ENCODE measurements at regions not wholly inside any gene's neighbourhood (a gene's known extent, or its start where the extent isn't known, plus 50 kb on each side); places are given as distances from the start of the nearest gene placed in this dataset.

- no peak overlapping the region for H3K9ac ChIP-seq (ENCODE audit: low read length)
- H3K9me2 ChIP-seq (replicated peaks; ENCODE audit: low read length) = no peaks in the 10 kb centered on the region
- H2AFZ ChIP-seq (ENCODE audit: low read length) = no peak overlapping the region
- ATAC-seq (no peak), DNase-seq (no peak)
- H3K4me2 ChIP-seq (ENCODE audit: low read length) = no peak overlapping the region
- ChIA-PET CTCF (interaction anchor here (0.6 kb wide), 1 partner anchor 338 kb away, joined by 3 read pairs; no protein-coding TSS in a partner anchor), POLR2A (ENCODE audit: unreplicated experiment) (no interaction called here)
- H3K27ac ChIP-seq (ENCODE audit: low read length) = no peak overlapping the region
- H3K79me2 ChIP-seq (ENCODE audit: low read length) = no peaks in the 10 kb centered on the region
- H4K20me1 ChIP-seq (ENCODE audit: low read length) = no peaks in the 10 kb centered on the region
- H3K4me3 ChIP-seq (ENCODE audit: low read length) = no peak overlapping the region
- no peaks in the 10 kb centered on the region for H3F3A ChIP-seq (ENCODE audit: low read length, unreplicated experiment)
- no peaks in the 10 kb centered on the region for H3K9me3 ChIP-seq (ENCODE audit: low read length)
- H3K27me3 ChIP-seq (ENCODE audit: low read length) = peaks cover 52% of the 10 kb centered on the region
- no peaks in the 10 kb centered on the region for H3K36me3 ChIP-seq (ENCODE audit: low read depth, low read length)
- intact Hi-C loops (cut with micrococcal nuclease) = no loop called here
- H3K4me1 ChIP-seq (ENCODE audit: insufficient read depth, low read length) = peaks cover 7% of the 10 kb centered on the region; the same call in 1 of the 2 replicates
- TF ChIP-seq EZH2phosphoT487 (IDR thresholded peaks at IDR 0.05; ENCODE audit: borderline replicate concordance, low read length) = no peak
- no peak for TF ChIP-seq EZH2 (IDR thresholded peaks at IDR 0.05; ENCODE audit: low read length, unreplicated experiment)
- no peak for TF ChIP-seq CTCF (conservative IDR thresholded peaks at IDR 0.05; ENCODE audit: low read depth, low read length)
- no TSS peak for BruUV-seq (replicated peaks)
Observed at GRCh38 chr1:230569201-230569600, 73.1 kb upstream of the COG2 start.

GRCh38 chr1:230568676-230569075, 73.6 kb upstream of the COG2 start:
- H3K27ac ChIP-seq (ENCODE audit: low read length) = no peak overlapping the region
- ChIA-PET CTCF (interaction anchor here (0.6 kb wide), 1 partner anchor 338 kb away, joined by 3 read pairs; no protein-coding TSS in a partner anchor), POLR2A (ENCODE audit: unreplicated experiment) (no interaction called here)
- no peak overlapping the region for H3K9ac ChIP-seq (ENCODE audit: low read length)
- no peaks in the 10 kb centered on the region for H3K36me3 ChIP-seq (ENCODE audit: low read depth, low read length)
- DNase-seq (peak; percentile 48), ATAC-seq (peak; percentile 41)
- H3F3A ChIP-seq (ENCODE audit: low read length, unreplicated experiment) = no peaks in the 10 kb centered on the region
- peaks cover 7% of the 10 kb centered on the region; the same call in 1 of the 2 replicates for H3K4me1 ChIP-seq (ENCODE audit: insufficient read depth, low read length)
- H3K4me2 ChIP-seq (ENCODE audit: low read length) = peak overlapping the region; percentile 30; the same call in 1 of the 2 replicates
- H3K79me2 ChIP-seq (ENCODE audit: low read length) = no peaks in the 10 kb centered on the region
- no peaks in the 10 kb centered on the region for H3K9me3 ChIP-seq (ENCODE audit: low read length)
- peaks cover 52% of the 10 kb centered on the region for H3K27me3 ChIP-seq (ENCODE audit: low read length)
- H4K20me1 ChIP-seq (ENCODE audit: low read length) = no peaks in the 10 kb centered on the region
- H2AFZ ChIP-seq (ENCODE audit: low read length) = no peak overlapping the region
- no peaks in the 10 kb centered on the region for H3K9me2 ChIP-seq (replicated peaks; ENCODE audit: low read length)
- no peak overlapping the region for H3K4me3 ChIP-seq (ENCODE audit: low read length)
- no peak for TF ChIP-seq EZH2phosphoT487 (IDR thresholded peaks at IDR 0.05; ENCODE audit: borderline replicate concordance, low read length)
- TF ChIP-seq EZH2 (IDR thresholded peaks at IDR 0.05; ENCODE audit: low read length, unreplicated experiment) = no peak
- TF ChIP-seq CTCF (conservative IDR thresholded peaks at IDR 0.05; ENCODE audit: low read depth, low read length) = no peak
- no TSS peak for BruUV-seq (replicated peaks)
- intact Hi-C loops (cut with micrococcal nuclease) = no loop called here

- Histone ChIP-seq H3K27me3 (ENCODE audit: low read length) (peaks cover 57% of the 10 kb centered on the region), H3K27ac (ENCODE audit: low read length) (no peak overlapping the region), H3K9me2 (replicated peaks; ENCODE audit: low read length) (no peaks in the 10 kb centered on the region), H3K4me3 (ENCODE audit: low read length) (no peak overlapping the region), H3K36me3 (ENCODE audit: low read depth, low read length) (no peaks in the 10 kb centered on the region), H3K9me3 (ENCODE audit: low read length) (no peaks in the 10 kb centered on the region), H3K4me1 (ENCODE audit: insufficient read depth, low read length) (peaks cover 7% of the 10 kb centered on the region; the same call in 1 of the 2 replicates), H4K20me1 (ENCODE audit: low read length) (no peaks in the 10 kb centered on the region), H3F3A (ENCODE audit: low read length, unreplicated experiment) (no peaks in the 10 kb centered on the region), H3K4me2 (ENCODE audit: low read length) (peak overlapping the region; percentile 30), H3K79me2 (ENCODE audit: low read length) (no peaks in the 10 kb centered on the region), H3K9ac (ENCODE audit: low read length) (no peak overlapping the region), H2AFZ (ENCODE audit: low read length) (no peak overlapping the region)
- ATAC-seq (peak; percentile 86), DNase-seq (peak; percentile 67)
- no peak for TF ChIP-seq EZH2phosphoT487 (IDR thresholded peaks at IDR 0.05; ENCODE audit: borderline replicate concordance, low read length)
- peak; percentile 66 for TF ChIP-seq CTCF (conservative IDR thresholded peaks at IDR 0.05; ENCODE audit: low read depth, low read length)
- no TSS peak for BruUV-seq (replicated peaks)
- ChIA-PET POLR2A (ENCODE audit: unreplicated experiment) (no interaction called here), CTCF (interaction anchor here (0.6 kb wide), 1 partner anchor 58 kb away, joined by 8 read pairs; no protein-coding TSS in a partner anchor)
- intact Hi-C loops (cut with micrococcal nuclease) = no loop called here
Observed at GRCh38 chr1:230568008-230568407, 74.3 kb upstream of the COG2 start.

Data from PC-3 (cell line).